NCI-H2107 (cell line): ENCODE measurements at regions not wholly inside any gene's neighbourhood (a gene's known extent, or its start where the extent isn't known, plus 50 kb on each side); places are given as distances from the start of the nearest gene placed in this dataset.
"Not testable (repeated sequence)": the region's sequence is repeated elsewhere in the genome, so short reads cannot be mapped to it uniquely, and the experiment has no call there.

ENCODE experiments used
- DNase-seq: peaks from one replicate; lab custom pipeline; 2025; lab: John Stamatoyannopoulos, UW

DNA sequence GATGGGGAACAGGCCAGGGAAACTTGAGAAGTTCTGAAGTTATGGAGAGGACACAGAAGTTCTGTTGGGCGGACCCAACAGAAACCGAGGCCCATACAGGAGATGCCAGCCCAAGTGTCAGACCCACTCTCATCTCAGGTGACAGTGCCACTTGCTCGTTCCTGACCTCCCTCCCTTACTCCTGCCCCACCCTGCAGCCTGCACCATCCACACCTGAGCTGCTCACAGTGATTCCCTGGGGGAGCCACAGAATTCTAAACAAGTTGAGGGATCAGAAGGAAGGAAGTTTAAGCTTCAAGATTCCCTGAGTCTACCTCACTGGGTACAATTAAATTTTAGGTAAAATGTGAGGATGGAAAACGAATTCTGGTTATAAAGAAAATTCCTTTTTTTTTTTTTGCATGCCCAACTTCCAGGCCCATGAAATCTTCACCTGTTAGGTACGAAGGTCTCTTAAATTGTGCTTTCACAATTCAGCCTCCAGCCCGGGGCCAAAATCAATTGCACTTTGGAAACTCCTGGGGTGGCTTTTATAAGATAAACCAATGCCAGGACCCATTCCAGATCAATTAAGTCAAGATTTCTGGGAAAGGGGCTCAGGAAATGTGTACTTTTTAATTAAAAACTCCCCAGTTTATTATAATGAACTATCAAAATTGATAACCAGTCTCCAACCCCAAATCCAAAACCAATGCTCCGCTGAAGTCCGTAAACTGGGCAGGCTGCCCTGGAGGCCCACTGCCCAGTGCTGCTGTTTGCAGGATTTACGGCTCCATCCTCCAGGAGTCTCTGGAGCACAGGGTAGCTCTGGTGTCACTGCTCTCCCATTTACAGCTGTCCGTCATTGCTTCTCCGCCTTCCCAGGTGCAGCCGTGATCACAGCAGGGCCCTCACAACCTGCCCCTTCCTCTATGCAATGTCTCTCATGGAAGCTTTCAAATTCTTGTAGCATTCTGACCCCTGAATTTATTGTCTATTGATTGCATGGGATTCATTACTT is 643.5 kb downstream of the UQCRFS1 start:
- no peak for DNase-seq

DNA sequence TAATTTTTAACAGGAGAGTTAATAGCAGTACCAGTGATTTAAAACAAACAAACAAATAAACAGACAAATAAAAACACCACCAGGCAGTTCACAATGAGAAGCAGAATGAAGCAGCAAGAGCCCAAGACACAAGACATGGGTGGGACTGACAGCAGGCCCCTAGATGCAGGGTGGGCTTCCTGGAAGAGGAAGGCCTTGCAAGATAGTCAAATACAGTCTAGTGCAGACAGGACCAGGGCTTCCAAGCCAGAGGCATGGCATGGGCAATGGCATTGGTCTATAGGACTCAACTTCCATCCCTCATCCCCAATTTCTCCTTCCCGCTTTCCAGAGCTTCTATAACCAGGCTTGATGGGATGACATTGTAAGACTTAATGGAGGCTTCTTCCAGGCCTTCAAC is 645.1 kb downstream of the UQCRFS1 start:
- DNase-seq = no peak

DNA sequence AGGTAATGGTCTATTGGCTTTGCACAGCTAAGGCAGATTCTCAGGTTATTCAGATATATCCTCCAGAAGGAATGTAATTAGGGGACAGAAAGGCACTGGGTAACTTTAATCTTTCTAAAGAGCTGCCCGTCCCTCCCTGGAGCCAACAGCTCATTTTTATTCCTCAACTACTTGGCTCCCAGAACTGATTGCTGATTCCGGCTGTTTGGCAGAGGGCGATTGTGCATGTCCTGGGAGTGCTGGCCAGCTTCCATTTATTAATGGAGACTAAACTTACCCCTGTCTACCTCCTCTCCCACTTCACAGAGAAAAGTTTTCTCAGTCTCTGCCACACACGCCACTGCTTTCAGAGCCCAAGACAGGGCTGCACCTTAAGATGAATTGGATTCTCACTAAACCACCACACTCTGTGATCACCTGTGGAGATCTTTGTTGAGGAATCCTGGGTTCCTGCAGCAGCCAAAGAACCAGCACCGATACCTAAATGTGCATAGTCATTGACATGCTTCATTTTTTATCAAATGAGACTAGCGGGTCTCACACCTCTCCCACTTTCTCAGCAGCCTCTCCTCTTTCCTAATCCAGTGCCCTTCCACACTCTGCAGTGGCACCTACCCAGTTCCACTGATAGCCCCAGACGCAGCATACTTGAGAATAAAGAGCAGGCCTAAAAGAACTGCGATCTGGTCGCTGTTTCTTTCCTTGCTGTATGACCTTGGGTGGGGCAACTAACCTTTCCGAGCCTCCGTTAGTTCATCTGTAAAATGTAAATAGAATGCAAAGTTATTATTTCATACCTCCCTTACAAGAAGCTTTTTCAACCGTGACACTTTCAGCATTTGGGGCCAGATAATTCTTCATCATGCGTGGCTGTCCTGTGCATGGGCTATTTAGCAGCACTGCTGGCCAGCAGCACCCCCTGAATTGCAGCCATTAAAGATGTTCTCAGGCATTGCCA is 648.7 kb downstream of the UQCRFS1 start:
- DNase-seq = no peak

DNA sequence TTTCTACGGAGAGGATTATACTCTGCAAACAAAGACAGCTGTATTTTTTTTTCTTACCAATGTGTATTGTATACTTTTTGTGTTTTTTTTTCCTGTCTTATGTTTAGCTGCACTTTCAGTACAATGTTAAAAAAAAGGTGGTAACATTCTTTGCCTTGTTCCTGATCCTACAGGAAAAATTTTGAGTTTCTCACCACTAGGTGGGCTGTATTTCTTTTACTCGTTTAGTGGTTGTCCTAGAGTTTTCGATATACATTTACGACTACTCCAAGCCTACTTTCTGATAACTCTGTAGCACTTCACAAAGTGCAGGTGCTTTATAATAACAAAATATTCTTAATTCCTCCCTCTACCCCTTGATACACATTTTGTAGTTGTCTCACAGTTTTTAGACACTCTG is 652.2 kb downstream of the UQCRFS1 start:
- DNase-seq = no peak

DNA sequence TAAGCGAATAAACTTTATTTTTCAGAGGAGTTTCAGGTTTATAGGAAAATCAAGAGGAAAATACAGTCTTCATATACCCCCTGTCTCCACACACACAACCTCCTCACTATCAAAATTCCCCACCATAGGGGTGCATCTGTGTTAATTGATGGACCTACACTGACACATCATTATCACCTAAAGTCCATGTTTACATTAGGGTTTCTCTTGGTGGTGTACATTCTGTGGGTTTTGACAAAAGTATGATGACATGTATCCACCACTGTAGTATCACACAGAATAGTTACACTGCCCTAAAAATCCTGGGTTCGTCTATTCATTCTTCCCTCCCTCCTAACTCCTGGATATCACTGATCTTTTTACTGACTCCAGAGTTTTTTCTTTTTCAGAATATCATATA is 654.2 kb downstream of the UQCRFS1 start:
- DNase-seq = no peak

DNA sequence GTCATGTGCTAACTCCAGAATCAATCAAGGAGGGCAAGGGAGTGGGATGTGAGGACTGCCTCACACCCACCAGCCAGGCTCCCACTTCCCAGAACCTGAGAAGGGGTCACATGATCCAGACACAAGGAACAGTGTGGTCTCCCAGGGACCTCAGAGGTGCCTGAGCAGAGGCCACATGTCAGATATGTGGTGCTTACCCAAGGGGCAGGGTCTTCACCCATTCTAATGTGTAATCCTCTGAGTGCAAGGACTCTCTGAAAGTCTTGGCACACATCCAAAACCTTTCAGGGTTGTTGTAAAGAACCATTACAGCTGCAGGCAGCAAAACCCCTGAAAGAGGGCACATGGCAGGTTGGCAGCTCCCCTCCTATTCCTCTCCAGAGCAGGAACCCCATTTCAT is 656.6 kb downstream of the UQCRFS1 start:
- no peak for DNase-seq

DNA sequence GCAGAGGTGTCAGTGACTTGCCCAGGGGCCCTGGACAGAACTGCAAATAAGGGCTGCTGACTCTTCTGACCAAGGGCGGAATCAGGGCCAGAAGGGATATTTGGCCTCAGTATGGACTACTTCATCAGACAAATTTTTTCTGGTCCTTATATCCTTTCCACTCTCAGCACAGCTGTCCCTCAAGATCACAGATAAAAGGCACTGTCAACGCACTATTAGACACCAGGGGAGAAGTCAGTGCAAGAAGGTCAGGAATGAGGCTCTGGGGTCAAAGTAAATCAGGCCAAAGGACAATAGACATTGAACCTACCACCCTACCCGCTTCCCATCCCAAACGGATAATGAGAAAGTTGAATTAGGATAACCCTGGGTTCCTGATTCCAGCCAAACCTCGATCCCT is 657.6 kb downstream of the UQCRFS1 start:
- DNase-seq = no peak

DNA sequence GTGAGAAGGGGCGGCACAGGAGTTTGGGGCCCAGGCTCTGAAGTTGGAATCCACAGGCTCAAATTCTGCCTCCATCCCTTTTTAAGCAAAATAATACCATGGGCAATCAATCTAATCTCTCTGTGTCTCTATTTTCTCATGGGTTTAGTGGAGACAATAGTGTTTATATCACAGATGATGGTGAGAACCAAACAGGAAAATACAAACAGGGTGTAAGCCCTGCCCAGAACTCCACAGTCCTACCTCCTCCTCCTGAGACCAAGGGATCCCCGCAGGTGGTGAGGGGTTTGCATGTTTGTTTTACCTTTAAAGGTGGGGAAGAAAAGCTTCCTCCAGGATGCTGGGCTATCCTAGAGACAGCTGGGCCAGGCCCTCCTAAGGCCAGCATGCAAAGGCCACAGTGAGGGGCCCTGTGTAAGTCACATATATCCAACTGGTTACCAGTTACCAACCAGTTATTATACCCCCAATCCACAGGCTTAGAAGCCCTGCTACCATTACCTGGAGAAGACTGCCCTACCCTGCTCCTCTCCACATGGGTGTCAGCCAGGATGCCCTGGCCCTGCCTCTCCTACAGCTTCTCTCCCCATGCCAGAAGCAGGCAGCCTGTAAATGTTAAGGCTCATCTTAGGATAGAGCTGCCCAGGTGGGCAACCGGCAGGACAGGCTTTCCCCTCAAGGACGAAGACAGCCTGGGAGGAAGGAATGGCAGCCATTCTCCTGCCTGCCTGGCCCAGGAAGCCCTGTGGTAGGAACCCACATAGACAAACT is 658.4 kb downstream of the UQCRFS1 start:
- no peak for DNase-seq

DNA sequence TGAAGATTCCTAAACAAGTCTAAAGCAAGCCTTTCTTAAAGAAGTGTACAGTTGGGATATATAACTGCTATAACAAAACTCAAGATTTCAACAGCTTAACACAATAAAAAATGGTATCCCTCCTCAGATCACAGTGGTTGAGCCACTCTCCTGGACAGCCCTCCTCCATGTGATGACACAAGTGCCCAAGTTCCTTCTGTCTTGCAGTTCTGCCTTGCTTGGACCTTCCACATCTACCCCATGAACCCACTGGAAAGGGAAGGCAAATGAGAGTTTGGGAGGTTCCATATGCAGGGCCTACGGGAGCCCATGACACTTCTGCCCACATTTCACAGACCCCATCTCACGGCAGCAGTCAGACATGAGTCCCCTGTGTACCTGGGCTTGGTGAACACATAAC is 659.2 kb downstream of the UQCRFS1 start:
- no peak for DNase-seq

DNA sequence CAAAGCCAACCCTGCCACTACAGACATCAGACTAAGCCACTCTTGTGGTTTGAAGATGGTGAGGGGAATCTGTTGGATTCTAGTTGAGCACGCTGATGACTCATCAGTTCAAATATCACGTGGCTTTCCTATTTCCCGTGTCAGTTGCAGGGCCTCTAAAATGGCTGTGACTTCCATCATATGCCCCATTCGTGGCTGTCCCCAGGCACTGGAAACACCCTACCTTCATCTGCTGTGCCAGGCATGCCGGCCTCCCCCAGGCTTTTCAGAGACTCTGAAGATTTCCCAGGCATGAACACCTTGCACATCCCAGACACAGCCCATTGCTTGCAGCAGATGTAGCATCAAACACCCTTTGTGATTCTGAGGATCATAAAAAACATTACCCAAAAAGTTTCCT is 659.9 kb downstream of the UQCRFS1 start:
- DNase-seq = no peak

DNA sequence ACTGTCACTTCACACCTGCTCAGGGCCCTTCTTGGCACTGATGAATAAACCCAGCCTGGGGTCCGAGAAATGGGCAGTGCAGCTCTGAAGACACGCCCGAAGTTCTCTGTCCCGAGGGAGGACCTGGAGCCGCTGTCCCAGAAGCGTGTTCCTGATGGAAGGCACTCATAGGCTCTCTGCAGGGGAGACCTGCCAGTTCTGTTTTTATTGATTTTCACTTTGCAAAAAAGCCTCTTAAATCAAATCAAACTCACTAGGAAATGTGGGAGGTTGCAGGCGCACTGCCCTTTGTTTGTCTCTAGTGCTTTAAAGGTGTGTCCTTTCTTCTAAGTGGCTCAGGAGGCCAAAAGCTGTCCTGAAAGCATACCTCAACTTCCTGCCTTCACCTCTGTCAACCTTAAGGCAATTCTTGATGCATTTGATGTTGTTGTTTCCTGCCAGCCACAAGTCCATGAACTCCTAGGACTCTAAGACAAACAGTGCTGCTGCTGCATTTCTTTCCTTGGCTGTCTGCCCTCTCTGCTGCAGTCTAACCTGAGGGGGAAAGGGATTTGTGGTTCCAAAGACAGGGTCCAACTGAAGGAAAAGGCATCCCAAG is 663.2 kb downstream of the UQCRFS1 start:
- DNase-seq = no peak

DNA sequence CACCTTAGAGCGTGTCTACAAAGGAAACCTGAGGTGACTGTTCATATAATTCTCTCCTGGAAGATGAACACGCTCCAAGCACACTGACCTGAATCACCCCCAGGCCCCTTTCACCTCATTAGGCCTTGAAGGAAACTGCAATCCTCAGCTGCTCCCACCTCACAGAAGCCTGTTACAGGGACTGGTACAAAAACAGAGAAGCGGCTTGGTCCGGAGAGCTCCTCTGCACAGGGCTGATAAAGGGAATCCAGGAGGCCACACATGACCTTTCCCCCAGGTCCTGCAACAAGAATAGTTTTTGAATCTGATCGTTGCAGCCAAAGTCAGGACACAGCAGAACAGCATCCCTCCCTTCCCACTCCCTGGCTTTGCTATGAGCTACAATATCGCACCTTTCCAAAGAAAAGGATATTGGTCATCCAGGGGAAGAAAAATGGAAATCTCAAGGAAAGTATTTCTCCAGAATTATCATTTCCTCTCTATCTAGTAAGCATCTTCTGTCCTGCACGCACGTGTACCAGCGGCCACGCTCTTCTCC is 666.7 kb downstream of the UQCRFS1 start:
- DNase-seq = no peak

DNA sequence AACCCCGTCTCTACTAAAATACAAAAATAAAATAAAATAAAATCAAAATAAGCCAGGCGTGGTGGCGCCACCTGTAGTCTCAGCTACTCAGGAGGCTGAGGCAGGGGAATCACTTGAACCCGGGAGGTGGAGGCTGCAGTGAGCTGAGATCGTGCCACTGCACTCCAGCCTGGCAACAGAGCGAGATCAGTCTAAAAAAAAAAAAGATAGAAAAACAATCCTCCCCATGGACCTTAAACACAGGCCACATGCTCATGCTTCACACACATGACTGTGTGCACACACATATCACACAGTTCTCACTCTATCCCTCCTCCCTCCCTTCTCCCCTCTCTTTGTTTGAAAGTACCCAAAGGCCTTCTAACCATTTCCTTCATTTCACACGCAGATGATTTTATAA is 667.6 kb downstream of the UQCRFS1 start:
- DNase-seq = not testable (repeated sequence)

DNA sequence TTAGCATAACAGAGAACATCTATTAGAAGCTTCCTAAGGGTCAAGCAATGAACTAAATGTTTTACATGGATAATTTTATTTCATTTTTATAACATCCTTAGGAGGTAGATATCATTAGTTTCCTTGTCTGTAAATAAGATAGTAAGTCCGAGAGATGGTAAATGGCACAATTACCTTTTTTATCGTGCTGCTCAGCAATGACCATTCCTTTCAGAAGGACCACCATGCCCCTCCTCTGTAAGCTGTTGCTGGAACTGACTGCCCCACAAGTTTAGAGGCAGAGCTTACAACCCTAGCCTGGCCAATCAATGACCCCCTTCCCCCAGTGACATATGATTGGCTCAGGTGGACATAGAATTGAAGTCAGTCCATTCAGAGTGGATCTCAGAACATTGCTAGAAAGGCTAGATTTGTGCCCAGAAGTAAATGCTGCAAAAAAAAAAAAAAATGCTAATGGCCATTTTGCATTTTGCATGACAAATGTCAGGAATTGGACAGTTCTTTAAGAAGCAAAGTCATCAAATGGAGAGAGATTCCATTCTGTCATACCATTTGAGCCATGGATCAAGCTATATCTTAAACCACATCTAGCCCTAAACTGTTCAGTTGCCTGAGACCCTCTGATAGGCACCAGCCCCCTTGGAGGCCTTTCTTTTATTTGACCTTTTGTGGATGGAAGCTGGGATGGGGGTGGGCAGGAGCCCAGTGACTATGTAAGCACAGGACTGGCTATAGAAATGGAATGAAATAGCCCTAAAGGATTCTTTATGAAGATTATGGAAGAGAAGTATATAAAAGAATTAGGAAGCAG is 668.3 kb downstream of the UQCRFS1 start:
- no peak for DNase-seq

DNA sequence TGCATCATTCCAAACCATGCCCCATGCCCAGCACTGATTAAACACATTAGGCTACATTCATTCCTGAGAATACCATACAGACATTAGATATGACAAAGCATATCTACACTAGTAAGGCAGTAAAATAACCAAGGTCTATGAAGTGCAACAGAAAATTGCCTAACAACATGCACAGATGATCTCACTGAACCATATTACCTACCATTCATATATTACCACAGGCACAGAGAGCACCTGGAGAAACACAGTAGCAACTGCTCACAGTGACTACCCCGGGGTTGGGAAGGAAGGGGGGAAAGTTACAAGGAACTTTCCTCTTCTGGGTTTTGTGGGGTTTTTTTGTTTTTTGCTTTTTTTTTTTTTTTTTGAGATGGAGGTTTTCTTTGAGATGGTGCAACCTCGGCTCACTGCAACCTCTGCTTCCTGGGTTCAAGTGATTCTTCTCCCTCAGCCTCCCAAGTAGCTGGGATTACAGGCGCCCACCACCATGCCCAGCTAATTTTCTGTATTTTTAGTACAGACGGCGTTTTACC is 669.6 kb downstream of the UQCRFS1 start:
- no peak for DNase-seq

DNA sequence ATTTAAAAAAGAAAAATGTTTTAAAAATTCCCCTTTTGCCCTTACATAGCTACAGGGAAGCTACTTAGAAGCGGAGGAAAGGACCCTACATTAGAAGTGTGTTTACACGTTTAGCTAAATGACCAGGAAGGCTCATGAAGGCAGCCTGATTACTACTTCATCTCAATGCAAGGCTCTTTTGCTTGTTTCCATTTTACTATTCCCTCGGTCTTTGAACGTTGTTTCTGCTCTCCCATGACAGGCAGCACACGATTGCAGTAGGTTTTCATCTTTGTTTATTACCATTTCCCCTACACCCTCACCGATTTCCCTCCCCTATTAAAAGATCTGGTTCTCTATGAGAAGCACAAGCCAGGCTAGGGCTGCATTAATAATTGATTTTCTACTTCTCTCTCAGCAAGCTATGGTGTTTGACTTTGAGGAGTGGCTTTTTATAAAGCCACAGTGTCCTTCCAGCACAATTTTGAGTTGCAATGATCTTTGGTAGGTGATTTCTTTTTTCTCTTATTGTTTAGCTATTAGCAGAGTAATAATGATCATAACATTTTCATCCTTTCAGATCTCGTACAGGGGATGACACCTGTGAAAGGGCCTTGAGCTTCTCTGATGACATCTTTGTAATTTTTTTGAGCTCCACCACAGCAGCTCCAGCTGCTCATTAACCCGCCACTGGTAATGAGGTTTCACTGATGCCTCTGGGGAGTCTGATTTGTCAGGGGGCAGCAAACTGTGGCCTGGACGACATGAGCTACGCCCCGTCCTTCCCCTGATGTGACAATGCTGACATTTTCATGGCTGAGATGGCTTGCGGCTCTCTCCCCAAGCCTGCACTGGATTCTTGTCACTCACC is 670.3 kb downstream of the UQCRFS1 start:
- DNase-seq = no peak

DNA sequence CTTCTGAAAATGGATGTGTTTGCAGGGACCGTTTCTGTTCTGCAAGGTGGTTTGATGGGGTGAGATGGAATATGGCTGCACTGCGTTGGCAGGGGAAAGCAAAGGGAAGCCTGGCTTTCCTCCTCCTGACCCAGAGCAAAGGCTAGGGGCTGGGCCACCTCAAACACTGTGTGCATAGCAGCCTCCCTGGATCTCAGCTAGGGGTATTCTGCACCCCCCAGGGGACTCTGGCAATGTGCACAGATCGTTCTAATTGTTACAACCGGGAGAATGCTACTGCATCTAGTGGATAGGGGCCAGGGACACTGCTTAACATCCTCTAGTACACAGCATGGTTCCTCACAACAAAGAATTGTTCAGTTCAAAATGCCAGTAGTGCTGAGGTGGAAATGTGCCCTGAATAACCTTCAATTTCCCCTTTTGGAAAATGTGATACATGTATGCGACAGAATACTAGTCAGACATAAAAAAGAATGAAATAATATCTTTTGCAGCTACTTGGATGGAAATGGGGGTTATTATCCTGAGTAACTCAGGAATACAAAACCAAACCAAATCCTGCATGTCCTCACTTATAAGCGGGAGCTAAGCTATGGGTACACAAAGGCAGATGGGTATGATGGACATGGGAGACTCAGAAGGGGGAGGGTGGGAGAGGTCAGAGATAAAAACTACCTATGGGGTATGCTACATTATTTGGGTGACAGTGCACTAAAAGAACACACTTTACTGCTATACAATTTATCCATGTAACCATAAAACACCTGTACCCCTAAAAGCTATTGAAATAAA is 671.2 kb downstream of the UQCRFS1 start:
- no peak for DNase-seq

DNA sequence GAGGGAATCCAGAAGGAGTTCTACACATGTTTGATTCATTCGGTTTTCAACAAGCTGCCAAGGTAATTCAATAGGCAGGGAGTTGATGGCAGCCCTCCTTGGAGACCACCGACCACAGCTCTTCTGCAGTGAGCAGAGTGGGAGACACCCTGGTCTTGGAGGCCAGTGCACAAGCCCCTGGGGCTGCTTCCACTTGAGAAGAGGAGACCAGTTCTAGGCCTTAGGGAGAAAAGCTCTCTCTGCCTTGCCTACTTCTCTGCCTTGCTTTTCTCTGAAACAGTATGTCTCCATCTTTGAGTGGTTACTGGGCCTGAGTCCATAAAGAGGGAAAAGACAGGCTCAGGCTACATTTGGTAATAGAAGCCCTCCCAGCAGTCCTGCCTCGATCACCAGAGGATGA is 671.9 kb downstream of the UQCRFS1 start:
- no peak for DNase-seq
